GM12874 (cell line): ENCODE measurements at regions not wholly inside any gene's neighbourhood (a gene's known extent, or its start where the extent isn't known, plus 50 kb on each side); places are given as distances from the start of the nearest gene placed in this dataset.

Experiments
- CTCF ChIP-seq: IDR thresholded peaks from 2 replicates; pipeline ENCODE4 v1.5.1; 2011; ENCODE audit warnings: low read depth, mild to moderate bottlenecking, control low read depth, low read length, moderate library complexity; ENCODE audit not compliant: insufficient read depth

DNA sequence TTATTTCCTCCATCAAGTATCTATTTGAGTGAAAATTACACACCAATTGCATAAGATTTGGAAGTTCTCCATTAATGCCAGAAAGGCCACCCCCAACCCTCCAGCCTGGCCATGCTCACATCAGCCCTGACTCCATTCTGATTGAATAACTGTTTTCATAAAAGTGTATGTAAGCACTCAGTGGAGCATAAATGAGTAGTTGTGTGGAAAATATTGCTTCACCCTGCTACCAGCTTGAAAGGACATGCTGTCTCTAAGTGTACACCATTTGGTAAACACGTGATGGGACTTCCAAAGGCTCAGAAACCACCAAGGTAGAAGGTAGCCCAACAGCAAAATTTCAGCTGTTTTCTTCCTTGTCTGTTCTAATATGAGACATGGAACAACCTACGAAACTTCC lies 393.8 kb downstream of the ZNF385D start:
- TF ChIP-seq CTCF: no peak

DNA sequence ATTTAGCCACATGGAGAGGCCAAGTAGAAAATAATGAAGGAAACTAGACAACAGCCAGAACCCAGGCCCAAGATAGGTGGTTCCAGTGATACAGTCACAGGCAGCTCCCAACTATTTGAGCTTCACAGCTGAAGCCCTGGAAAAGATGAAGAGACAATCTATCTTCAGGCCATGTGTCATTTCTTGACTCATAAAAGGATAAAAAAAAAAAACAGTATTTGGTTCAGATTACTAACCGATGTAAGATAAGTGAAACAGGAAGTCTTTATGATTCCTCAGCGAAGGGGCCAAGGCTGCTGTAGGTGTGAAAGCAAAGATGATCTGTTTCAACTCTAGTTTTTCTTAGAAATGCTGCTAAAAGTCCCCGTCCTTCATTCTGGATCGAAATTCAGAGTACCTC lies 394.6 kb downstream of the ZNF385D start:
- no peak for TF ChIP-seq CTCF

DNA sequence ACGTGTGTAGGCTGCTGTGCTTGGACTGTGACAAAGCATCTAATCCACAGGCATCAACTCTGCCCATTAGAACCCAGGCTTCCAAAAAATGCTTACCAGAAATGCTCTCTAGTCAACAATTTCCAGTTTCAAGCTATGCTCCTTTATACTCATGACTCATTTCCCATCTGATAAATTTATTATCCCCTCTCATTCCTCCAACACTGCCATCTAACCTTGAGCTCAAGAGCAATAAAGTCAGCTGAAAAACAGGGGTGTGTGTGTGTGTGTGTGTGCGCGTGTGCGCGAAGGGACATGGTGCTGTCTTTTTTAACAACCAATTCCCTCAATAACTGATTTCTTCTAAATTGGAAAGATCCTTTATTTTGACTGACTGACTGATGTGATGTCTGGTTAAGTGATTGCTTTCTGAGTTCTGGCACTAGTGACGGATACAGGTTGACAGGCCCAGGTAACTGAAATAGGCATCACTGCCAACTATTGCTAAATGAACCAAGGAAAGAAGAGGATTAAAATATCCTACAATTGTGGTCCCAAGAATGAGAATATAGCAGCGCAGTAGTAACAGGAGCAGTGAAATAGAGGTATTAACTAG lies 405.5 kb downstream of the ZNF385D start:
- no peak for TF ChIP-seq CTCF

- no peak for TF ChIP-seq CTCF
Measured at GRCh38 chr3:21331857-21332256, 419.2 kb downstream of the ZNF385D start.

DNA sequence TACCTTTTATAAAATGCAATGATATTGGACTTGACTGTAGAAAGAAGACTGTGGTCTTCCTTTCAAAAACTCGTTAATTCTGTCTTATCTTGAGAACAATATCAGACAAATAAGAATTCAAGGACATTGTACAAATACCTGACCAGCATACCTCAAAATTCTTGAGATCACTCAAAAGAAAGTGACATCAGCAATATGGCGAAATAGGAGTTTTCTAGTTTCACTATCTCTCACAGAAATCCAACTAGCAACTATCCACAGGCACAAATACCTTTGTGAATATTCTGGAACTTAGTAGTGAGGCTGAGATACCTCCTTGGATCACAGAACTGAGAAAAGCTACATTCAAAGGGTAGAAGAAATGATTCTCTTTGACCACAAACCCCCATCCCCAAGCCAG lies 419.7 kb downstream of the ZNF385D start:
- TF ChIP-seq CTCF: no peak

GRCh38 chr3:21330293-21330692 lies 420.7 kb downstream of the ZNF385D start:
- TF ChIP-seq CTCF: no peak

DNA sequence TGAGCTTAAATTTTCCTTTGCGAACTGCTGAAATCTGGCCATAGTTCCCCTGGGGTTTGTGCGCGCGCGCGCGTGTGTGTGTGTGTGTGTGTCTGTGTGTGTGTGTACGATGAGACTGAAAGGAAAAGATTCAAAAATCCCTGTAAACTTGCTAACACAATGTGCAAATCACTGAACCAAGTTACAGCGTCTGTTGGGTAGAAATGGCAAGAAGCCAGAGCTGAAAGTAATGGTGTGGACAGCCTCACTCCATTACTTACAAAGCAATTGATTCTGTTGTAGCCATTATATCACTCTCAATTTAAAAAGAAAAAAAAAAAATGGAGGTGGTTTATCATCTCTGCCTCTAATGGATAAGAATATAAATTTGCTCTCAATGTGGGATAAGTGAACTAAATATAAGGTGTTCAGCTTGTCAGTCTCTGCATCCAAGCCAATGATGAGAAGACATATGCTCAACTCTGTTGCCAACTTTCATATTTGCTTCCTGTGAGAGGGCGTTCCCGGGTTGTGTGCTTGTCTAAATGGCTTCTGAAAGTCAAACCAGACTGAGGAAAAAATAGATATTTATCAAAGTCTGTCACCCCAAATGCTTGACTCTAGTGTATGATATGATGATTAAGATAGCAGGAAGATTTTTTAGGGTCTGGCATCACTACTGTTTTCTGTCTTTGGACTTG lies 422.2 kb downstream of the ZNF385D start:
- TF ChIP-seq CTCF: no peak
